ENCODE measurements at regions not wholly inside any gene's neighbourhood (a gene's known extent, or its start where the extent isn't known, plus 50 kb on each side); places are given as distances from the start of the nearest gene placed in this dataset.

- H3K36me3 ChIP-seq: no peaks in the 10 kb centered on the region
- no peak for DNase-seq
- no peaks in the 10 kb centered on the region for H3K4me1 ChIP-seq
- no peaks in the 10 kb centered on the region for H3K9me3 ChIP-seq (replicated peaks)
- H3K27ac ChIP-seq: no peak overlapping the region
- no peak overlapping the region for H3K4me3 ChIP-seq
- H3K27me3 ChIP-seq: no peaks in the 10 kb centered on the region
Measured at GRCh38 chr4:155076256-155076785, 132.1 kb upstream of the NPY2R start.

GRCh38 chr4:155077452-155078229 lies 130.8 kb upstream of the NPY2R start:
- no peaks in the 10 kb centered on the region for H3K4me1 ChIP-seq

GRCh38 chr4:155079871-155080270 lies 128.6 kb upstream of the NPY2R start:
- Histone ChIP-seq H3K36me3 (no peaks in the 10 kb centered on the region), H3K27ac (no peak overlapping the region), H3K4me3 (no peak overlapping the region), H3K9me3 (replicated peaks) (no peaks in the 10 kb centered on the region), H3K4me1 (no peaks in the 10 kb centered on the region), H3K27me3 (no peaks in the 10 kb centered on the region)
- no peak for DNase-seq

More at GRCh38 chr4:155077452-155078229, 130.8 kb upstream of the NPY2R start:
- no peak overlapping the region for H3K27ac ChIP-seq
- DNase-seq: no peak
- H3K4me3 ChIP-seq: no peak overlapping the region
- no peaks in the 10 kb centered on the region for H3K9me3 ChIP-seq (replicated peaks)
- no peaks in the 10 kb centered on the region for H3K36me3 ChIP-seq
- no peaks in the 10 kb centered on the region for H3K27me3 ChIP-seq

- no peak for DNase-seq
- no peaks in the 10 kb centered on the region for H3K4me1 ChIP-seq
- no peaks in the 10 kb centered on the region for H3K9me3 ChIP-seq (replicated peaks)
- no peak overlapping the region for H3K4me3 ChIP-seq
- H3K27me3 ChIP-seq: no peaks in the 10 kb centered on the region
- no peaks in the 10 kb centered on the region for H3K36me3 ChIP-seq
- H3K27ac ChIP-seq: no peak overlapping the region
Measured at GRCh38 chr4:155081222-155081621, 127.2 kb upstream of the NPY2R start.

- Histone ChIP-seq H3K36me3 (no peaks in the 10 kb centered on the region), H3K27ac (no peak overlapping the region)
- DNase-seq: no peak
Measured at GRCh38 chr4:155085843-155086530, 122.4 kb upstream of the NPY2R start.

GRCh38 chr4:155094201-155094820 lies 114.1 kb upstream of the NPY2R start:
- Histone ChIP-seq H3K27ac (no peak overlapping the region), H3K27me3 (no peaks in the 10 kb centered on the region), H3K4me1 (no peaks in the 10 kb centered on the region), H3K4me3 (no peak overlapping the region), H3K36me3 (no peaks in the 10 kb centered on the region), H3K9me3 (replicated peaks) (no peaks in the 10 kb centered on the region)
- no peak for DNase-seq

More at GRCh38 chr4:155085843-155086530, 122.4 kb upstream of the NPY2R start:
- H3K9me3 ChIP-seq (replicated peaks): no peaks in the 10 kb centered on the region
- no peaks in the 10 kb centered on the region for H3K4me1 ChIP-seq
- H3K27me3 ChIP-seq: no peaks in the 10 kb centered on the region
- H3K4me3 ChIP-seq: no peak overlapping the region

GRCh38 chr4:155099231-155099630 lies 109.2 kb upstream of the NPY2R start:
- no peak for DNase-seq
- no peaks in the 10 kb centered on the region for H3K27me3 ChIP-seq
- H3K27ac ChIP-seq: no peak overlapping the region
- no peaks in the 10 kb centered on the region for H3K36me3 ChIP-seq
- no peaks in the 10 kb centered on the region for H3K4me1 ChIP-seq
- no peaks in the 10 kb centered on the region for H3K9me3 ChIP-seq (replicated peaks)
- H3K4me3 ChIP-seq: no peak overlapping the region

GRCh38 chr4:155106629-155107028 lies 101.8 kb upstream of the NPY2R start:
- Histone ChIP-seq H3K27ac (no peak overlapping the region), H3K9me3 (replicated peaks) (no peaks in the 10 kb centered on the region), H3K27me3 (no peaks in the 10 kb centered on the region), H3K4me1 (no peaks in the 10 kb centered on the region), H3K36me3 (no peaks in the 10 kb centered on the region), H3K4me3 (no peak overlapping the region)
- no peak for DNase-seq

GRCh38 chr4:155107059-155107458 lies 101.4 kb upstream of the NPY2R start:
- no peak for DNase-seq
- Histone ChIP-seq H3K4me3 (no peak overlapping the region), H3K36me3 (no peaks in the 10 kb centered on the region), H3K9me3 (replicated peaks) (no peaks in the 10 kb centered on the region), H3K27me3 (no peaks in the 10 kb centered on the region), H3K4me1 (no peaks in the 10 kb centered on the region), H3K27ac (no peak overlapping the region)

GRCh38 chr4:155114790-155115189 lies 93.6 kb upstream of the NPY2R start:
- no peak overlapping the region for H3K4me3 ChIP-seq
- DNase-seq: no peak
- H3K27ac ChIP-seq: no peak overlapping the region
- no peaks in the 10 kb centered on the region for H3K9me3 ChIP-seq (replicated peaks)
- no peaks in the 10 kb centered on the region for H3K27me3 ChIP-seq
- H3K4me1 ChIP-seq: no peaks in the 10 kb centered on the region
- H3K36me3 ChIP-seq: no peaks in the 10 kb centered on the region

GRCh38 chr4:155119006-155119405 lies 89.4 kb upstream of the NPY2R start:
- H3K4me1 ChIP-seq: no peaks in the 10 kb centered on the region
- no peaks in the 10 kb centered on the region for H3K36me3 ChIP-seq
- no peak for DNase-seq
- no peak overlapping the region for H3K27ac ChIP-seq
- no peaks in the 10 kb centered on the region for H3K9me3 ChIP-seq (replicated peaks)
- H3K4me3 ChIP-seq: no peak overlapping the region
- H3K27me3 ChIP-seq: no peaks in the 10 kb centered on the region

GRCh38 chr4:155120536-155120935 lies 87.9 kb upstream of the NPY2R start:
- no peak overlapping the region for H3K27ac ChIP-seq
- H3K4me1 ChIP-seq: no peaks in the 10 kb centered on the region
- H3K27me3 ChIP-seq: no peaks in the 10 kb centered on the region
- no peak overlapping the region for H3K4me3 ChIP-seq
- no peak for DNase-seq
- H3K9me3 ChIP-seq (replicated peaks): no peaks in the 10 kb centered on the region
- no peaks in the 10 kb centered on the region for H3K36me3 ChIP-seq

GRCh38 chr4:155122382-155122781 lies 86.1 kb upstream of the NPY2R start:
- Histone ChIP-seq H3K4me3 (no peak overlapping the region), H3K36me3 (no peaks in the 10 kb centered on the region), H3K27me3 (no peaks in the 10 kb centered on the region), H3K4me1 (no peaks in the 10 kb centered on the region), H3K9me3 (replicated peaks) (no peaks in the 10 kb centered on the region), H3K27ac (no peak overlapping the region)
- DNase-seq: no peak

- no peak overlapping the region for H3K4me3 ChIP-seq
- H3K27me3 ChIP-seq: no peaks in the 10 kb centered on the region
- DNase-seq: no peak
- no peaks in the 10 kb centered on the region for H3K4me1 ChIP-seq
- H3K9me3 ChIP-seq (replicated peaks): no peaks in the 10 kb centered on the region
- no peaks in the 10 kb centered on the region for H3K36me3 ChIP-seq
- no peak overlapping the region for H3K27ac ChIP-seq
Measured at GRCh38 chr4:155134136-155134535, 74.3 kb upstream of the NPY2R start.

- Histone ChIP-seq H3K4me3 (no peak overlapping the region), H3K27ac (no peak overlapping the region), H3K36me3 (no peaks in the 10 kb centered on the region), H3K27me3 (no peaks in the 10 kb centered on the region), H3K4me1 (no peaks in the 10 kb centered on the region), H3K9me3 (replicated peaks) (no peaks in the 10 kb centered on the region)
- no peak for DNase-seq
Measured at GRCh38 chr4:155140889-155141288, 67.5 kb upstream of the NPY2R start.

Measured in SJCRH30 (cell line).